D721Med (cell line): ENCODE measurements at regions not wholly inside any gene's neighbourhood (a gene's known extent, or its start where the extent isn't known, plus 50 kb on each side); places are given as distances from the start of the nearest gene placed in this dataset.

Experiments
- DNase-seq: peaks from one replicate; pipeline ENCODE4 v3.0.0; 2011; ENCODE audit warnings: low spot score; ENCODE audit not compliant: insufficient read length
- FAIRE-seq: peaks from 2 replicates; lab custom pipeline; 2011; peaks lifted over from hg19 to GRCh38; lab: Jason Lieb, UNC
- TF ChIP-seq, protein P1 (sequence below): IDR thresholded peaks from 2 replicates; pipeline ENCODE4 v1.5.1; 2012; ENCODE audit warnings: mild to moderate bottlenecking, control low read depth; ENCODE audit not compliant: insufficient read depth; ENCODE audit errors: missing control alignments

DNA sequence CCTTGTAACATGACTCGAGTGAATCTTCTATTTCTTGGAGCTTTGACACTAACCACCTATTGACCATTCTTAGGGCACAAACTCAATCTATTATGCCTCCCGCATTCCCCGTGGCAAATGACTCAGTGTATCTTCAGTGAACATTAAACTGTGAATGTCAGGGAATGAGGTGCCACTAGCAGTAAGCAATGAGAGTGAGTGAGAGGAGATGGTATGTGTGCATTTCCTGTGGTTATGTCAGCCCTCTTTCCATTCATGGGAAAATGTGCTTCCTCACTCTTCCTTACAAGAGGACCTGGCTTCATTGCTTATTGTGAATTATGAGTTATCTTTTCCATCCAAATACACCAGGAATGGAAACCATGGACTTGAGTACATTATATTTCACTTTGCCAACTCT is 229.2 kb downstream of the EMP1 start:
- FAIRE-seq: no peak
- TF ChIP-seq, protein P1, sequence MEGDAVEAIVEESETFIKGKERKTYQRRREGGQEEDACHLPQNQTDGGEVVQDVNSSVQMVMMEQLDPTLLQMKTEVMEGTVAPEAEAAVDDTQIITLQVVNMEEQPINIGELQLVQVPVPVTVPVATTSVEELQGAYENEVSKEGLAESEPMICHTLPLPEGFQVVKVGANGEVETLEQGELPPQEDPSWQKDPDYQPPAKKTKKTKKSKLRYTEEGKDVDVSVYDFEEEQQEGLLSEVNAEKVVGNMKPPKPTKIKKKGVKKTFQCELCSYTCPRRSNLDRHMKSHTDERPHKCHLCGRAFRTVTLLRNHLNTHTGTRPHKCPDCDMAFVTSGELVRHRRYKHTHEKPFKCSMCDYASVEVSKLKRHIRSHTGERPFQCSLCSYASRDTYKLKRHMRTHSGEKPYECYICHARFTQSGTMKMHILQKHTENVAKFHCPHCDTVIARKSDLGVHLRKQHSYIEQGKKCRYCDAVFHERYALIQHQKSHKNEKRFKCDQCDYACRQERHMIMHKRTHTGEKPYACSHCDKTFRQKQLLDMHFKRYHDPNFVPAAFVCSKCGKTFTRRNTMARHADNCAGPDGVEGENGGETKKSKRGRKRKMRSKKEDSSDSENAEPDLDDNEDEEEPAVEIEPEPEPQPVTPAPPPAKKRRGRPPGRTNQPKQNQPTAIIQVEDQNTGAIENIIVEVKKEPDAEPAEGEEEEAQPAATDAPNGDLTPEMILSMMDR: no peak
- no peak for DNase-seq

DNA sequence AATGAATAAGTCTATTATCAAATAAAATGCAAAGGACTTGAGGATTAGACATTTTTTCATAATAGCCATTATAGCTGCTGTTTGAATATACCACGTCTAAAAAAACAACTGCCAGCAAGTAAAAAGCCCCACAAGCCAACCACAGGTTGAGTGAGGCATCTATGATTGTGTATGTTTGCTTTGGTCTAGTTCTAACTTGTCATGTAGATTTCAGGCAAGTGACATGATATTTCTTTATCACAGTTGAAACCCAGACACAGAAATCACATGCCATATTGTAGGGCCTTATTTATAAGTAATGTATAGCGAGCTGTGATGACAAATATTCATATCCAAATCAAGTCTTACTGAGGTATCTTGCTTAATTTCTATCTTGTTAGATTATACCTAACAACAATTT is 225.8 kb downstream of the EMP1 start:
- peak; percentile 11 for FAIRE-seq
- TF ChIP-seq, protein P1: no peak
- no peak for DNase-seq

DNA sequence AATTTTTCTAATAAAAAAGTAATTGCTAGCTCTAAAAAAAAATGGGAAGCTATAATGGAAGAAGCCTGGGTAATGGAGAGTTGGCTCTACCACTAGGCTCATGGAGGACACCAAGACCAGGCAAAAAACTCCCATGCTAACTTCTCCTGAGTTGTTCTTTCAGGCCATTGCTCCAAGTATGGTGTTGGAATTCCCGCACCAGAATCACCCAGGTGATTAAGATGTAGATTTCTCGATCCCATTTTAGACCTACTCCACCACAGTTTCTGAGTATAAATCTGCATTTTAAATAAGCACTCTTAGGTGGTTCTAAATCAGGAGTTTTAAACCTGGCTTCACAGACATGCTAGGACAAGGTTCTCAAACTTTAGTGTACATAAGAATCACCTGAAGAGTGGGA is 221.0 kb downstream of the EMP1 start:
- TF ChIP-seq, protein P1: no peak
- FAIRE-seq (no peak), DNase-seq (no peak)

DNA sequence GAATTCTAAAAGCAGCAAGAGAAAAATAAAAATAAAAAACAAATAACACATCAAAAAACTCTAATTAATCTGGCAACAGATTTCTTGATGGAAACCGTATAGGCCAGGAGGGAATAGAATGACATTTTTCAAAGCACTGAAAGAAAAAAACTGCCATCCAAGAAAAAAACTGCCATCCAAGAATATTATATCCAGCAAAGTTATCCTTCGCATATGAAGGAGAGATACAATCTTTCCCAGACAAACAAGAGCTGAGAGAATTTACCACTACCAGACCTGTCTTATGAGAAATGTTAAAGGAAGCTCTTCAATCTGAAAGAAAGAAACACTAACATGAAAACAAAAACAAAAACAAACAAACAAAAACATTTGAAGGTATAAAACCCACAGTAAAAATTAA is 214.8 kb downstream of the EMP1 start:
- TF ChIP-seq, protein P1: no peak
- no peak for DNase-seq
- no peak for FAIRE-seq

DNA sequence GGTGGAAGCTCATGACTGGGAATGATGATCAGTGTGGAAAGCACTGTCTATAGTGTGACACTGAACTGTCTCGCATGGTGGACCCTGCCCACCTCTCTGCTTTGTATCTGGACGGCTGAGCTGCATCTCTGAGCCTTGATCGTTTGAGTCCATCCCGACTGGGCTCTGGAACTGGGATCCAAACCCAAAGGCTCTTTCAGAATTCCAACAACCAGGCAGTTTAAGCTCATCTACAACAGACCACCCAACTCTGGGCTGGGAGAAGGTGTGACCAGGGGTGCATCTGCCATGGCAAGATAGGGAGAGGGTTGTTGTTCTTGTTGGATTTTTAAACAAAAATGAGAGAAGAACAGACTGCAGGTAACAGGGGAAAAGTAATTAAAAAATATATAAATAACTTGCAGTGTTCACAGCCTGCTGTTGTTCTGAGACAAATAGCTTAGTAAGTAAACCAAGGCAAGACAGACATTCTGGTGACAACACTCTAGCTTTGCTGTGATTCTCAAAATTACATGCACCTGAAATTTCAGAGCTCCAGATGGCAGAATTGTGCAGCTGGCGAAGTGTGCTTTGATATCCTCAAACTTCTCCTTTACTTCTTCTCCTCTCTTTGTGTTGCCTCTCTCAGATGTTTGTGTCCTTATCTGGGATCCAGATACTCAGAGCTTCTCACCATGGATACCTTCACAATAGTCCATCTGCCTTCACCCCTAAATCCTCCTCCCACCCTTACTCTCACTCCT is 209.6 kb downstream of the EMP1 start:
- DNase-seq (no peak), FAIRE-seq (no peak)
- TF ChIP-seq, protein P1: no peak

DNA sequence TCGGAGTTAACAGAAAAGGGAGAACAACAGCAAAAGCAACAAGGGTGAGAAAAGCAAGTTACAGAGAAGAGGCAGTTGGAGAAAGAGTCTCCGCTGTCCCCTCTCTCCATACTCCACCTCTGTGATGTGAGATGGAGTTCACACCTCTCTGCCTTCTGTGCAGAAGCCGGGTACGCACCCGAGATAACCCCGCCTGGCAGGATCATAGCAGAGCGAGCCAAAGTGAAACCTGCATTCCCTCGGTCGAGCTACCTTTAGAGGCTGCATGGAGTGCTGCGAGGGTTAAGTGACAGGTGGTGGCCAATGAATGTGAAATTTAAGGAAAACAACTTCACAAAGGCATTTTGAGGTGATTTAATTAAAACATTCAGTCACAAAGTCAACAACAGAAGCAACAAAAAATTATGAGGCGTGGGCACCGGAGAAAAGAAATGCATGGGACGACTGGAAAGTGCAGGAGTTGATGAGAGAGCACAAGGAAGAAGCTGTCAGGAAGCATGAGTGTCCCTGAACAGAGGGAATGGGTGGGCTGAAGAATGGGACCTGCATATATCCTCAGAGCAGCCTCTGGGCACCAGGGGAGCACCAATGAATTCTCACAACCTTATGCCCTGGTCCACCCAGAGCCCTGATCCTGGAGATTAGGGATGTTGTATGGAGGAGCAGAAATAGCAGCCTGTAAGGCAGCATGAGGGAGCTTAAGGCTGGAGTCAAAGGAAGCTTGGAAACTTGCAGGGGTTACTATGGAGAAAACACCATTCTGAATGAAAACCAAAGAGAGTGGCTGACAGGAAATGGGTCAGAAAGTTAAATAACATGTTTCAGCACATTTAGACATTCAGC is 208.3 kb downstream of the EMP1 start:
- no peak for FAIRE-seq
- TF ChIP-seq, protein P1: no peak
- DNase-seq: no peak
